Stimulated activated CD4-positive, alpha-beta T cell treated with anti-CD3 and anti-CD28 coated beads, TNF-alpha, amount 100 ng/mL, for 48 hours (primary cell): ENCODE measurements at regions not wholly inside any gene's neighbourhood (a gene's known extent, or its start where the extent isn't known, plus 50 kb on each side); places are given as distances from the start of the nearest gene placed in this dataset.
"Not testable (repeated sequence)": the region's sequence is repeated elsewhere in the genome, so short reads cannot be mapped to it uniquely, and the experiment has no call there.

Experiments
- DNase-seq, 3 donors: peaks; one replicate each; pipeline ENCODE4 v3.0.0-alpha.2; 2020; ENCODE audit warnings: low read depth in 3 of 3

DNA sequence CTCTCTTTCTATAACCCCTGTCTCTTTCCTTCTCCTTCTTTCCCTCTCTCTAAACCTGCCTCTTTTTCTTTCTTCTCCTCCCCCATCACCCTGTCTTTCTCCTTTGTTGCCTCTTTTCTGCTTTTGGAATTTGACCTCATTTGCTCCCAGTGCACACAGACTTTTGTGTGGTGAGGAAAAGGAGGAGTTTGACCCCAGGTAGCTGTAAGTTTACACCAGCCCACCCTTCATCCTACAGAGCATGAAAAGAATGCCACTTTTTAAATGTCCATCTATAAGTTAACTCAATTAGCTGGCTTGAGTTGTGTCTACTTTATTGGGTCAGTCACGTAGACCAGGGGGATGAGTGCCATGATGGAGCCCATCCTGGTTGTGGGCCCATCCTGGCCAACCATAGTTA lies 146.8 kb upstream of the SLC38A2 start:
- DNase-seq = no peak

- no peak for DNase-seq
These were observed 146.2 kb upstream of the SLC38A2 start for GRCh38 chr12:46518729-46519128.

DNA sequence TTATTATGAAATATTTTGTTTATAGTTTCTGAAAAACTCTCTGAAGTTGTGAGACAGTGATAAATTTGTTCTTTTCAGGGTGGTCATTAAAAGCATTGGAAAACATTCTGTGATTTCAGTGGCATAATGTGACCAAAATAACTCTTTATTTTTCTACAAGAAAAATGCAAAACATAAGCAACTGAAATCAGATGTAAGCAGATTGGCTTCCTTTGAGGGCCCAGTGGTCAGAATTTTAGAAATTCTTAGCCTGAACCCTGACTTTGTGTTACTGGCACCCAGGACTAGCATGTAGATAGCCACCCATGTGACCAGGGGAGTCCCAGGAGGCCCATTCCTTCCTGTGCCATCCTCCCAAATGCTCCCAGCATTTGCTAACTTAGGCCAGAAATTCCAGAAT lies 145.6 kb upstream of the SLC38A2 start:
- no peak for DNase-seq

DNA sequence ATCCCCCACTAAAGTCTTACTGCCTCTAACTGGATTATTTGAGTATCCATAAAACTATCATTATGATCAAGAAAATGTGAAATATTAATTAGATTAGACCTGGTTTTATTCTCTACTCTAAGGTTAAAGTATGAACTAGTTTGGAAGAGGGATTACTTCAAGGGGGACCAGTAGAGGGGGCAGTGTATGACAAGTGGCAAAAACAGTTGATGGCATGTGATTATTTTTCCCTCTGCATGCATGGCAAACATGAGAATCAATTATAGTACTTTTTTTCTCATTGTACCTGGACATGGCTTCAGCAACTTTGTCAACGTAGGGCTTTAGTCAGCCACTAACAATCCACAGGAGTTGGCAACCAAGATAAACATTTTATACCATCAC lies 145.0 kb upstream of the SLC38A2 start:
- no peak for DNase-seq

GRCh38 chr12:46516933-46517578 lies 144.5 kb upstream of the SLC38A2 start:
- DNase-seq = no peak

DNA sequence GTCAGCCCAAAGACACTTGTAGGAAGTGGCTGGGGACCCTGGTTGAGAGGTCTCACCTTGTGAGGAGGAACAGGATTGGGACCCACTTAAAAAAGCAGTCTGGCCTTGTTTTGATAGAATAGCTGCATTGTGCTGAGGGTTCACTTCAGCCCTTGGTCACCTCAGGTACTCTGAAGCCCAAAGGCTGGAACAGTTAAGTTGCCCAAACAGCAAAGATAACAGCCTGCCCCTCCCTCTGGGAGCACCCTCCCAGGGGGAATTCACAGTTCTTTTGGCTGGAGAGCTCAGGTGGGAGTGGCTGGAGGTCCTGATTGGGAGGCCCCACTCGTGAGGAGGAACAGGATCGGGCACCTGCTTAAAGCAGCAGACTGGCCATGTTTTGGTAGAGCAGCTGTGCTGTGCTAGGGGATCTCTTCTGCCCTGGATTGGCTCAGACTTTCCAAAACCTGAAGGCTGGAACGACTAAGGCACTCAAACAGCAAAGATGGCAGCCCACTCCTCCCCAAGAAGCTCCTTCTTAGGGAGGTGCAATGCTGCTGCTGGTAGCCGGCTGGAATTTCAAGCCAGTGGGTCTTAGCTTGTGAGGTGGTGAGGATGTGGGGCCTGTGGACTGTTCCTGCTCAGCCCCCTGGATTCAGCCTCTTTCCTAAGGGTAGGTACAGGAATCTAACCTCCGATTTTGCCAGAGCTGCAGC lies 143.8 kb upstream of the SLC38A2 start:
- no peak for DNase-seq

- DNase-seq = no peak
These were observed 143.3 kb upstream of the SLC38A2 start for GRCh38 chr12:46515829-46516228.

DNA sequence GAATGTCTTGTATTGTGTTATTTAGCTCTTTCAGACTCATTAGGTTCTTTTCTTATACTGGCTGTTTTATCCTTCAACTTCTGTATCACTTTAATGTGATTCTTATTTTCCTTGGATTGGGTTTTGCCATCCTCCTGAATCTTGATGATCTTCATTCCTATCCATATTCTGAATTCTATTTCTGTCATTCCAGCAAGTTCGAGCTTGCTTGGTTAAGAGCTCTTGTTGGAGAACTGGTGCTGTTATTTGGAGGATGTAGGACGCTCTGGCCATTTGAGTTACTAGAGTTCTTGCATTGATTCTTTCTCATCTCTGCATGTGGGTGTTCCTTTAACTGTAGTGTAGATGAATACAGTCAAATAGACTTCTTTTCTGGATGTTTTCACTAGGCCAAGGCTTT lies 142.3 kb upstream of the SLC38A2 start:
- DNase-seq = no peak

GRCh38 chr12:46510257-46510656 lies 137.7 kb upstream of the SLC38A2 start:
- not testable (repeated sequence) for DNase-seq

GRCh38 chr12:46509135-46509534 lies 136.6 kb upstream of the SLC38A2 start:
- DNase-seq = no peak

DNA sequence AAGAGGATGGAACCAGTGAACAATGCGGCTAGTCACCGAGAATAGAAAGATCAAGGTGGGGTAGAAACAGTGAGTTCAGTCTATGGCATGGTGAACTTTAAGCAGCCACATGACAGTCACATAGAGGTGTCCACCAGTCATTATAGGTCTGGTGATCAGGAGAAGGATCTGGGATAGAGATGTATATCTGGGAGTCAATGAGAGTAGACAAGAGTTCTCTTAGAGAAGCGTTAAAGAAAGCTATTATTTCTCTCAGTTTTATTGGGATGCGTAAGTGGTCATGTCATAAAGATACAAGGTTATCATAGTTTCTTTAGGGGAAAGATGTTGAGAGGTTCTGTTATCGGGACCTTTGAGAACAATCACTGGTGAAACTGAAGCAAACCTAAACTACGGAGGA lies 136.1 kb upstream of the SLC38A2 start:
- DNase-seq = no peak

DNA sequence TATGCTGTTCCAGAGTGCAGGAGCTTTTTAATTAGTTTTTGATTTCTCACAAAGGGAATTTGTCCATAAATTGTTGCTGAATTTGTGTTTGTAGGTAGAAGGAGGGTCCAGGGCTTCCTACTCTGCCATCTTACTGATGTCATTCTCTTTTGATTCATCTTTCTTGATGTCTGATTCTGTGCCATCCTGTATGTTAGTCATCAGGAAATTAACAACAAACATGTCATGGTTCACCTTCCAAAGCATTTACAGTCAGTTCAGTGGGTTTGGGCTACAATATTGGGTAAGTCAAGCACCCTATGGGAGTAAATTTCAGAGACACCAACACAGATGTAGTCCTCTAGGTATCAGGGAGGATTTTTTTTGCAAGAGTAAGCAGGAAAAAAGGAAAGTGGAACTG lies 135.2 kb upstream of the SLC38A2 start:
- DNase-seq = no peak

DNA sequence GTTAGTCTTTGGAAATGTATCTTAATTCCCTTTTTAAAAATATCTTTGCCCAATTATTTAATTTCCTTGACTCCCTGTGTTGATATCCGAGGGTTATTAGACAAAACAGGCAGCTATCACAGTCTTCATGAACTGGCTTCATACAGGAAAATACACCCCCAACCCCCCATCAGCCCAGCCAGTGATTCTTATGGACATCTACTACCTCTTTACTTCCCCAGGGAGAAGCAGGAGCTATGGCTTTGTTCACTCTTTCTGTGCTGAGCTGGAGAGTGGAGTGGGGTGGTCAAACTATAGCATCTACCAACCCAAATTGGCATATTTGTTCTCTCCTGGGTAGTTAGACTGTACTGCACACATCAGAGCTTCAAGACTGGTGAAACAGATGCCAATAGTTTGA lies 134.4 kb upstream of the SLC38A2 start:
- DNase-seq = no peak

DNA sequence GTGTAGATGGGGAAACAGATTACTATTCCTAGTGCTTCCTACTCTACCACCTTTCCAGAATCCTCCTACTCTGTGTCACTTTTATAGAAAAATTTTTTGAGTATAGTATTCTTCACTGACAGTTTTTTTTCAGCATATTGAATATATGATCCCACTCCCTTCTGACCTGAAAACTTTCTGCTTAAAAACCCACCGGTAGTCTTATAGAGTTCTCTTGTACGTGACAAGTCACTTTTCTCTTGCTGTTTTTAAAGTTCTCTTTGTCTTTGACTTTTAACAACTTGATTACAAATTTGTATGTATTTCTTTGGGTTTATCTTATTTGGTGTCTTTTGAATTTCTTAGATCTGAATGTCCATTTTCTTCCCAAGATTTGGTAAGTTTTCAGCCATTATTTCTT lies 133.6 kb upstream of the SLC38A2 start:
- no peak for DNase-seq

DNA sequence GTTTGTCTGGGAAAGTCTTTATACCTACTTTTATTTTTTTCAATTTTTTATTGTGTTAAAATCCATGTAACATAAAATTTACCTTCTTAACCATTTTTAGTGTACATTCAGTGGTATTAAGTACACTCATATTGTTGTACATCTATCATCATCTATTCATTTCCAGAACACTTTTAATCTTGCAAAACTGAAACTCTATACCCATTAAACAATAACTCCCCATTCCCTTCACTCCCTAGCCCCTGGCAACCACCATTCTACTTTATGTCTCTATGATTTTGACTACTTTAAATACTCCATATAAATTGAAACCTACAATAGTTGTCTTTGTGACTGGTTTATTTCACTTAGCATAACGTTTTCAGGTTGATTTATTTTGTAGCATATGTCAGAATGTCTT lies 131.9 kb upstream of the SLC38A2 start:
- DNase-seq = no peak

DNA sequence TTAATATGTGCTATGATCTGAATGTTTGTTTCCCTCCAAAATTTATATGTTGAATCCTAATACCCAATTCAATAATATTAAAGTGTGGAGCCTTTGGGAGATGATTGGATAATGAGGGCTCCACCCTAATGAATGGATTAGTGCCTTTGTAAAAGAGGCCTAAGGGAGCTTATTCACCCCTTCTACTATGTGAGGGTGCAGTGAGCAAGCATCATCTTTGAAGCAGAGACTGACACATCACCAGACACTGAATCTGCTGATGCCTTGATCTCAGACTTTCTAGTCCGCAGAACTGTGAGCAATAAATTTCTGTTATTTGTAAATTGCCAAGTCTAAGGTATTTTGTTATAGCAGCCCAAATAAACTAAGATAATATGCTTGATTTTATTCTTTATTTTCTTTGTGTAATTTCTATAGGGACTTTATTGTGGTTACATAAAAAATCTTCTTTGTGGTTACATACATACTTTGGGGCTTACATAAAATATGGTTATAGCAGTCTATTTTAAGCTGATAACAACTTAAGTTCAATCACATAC lies 131.1 kb upstream of the SLC38A2 start:
- no peak for DNase-seq

DNA sequence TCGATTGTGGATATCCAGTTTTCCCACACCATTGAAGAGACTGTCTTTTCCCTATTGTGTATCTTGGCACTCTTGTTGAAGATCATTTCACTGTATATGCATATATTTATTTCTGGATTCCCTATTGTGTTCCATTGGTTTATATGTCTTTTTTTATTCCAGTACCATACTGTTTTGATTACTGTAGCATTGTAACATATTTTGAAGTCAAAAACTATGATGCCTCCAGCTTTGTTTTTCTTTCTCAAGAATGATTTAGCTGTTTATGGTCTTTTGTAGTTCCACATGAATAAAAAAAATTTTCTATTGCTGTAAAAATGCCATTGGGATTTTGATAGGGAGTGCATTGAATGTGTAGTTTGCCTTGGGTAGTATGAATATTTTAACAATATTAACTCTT lies 128.1 kb upstream of the SLC38A2 start:
- no peak for DNase-seq

- DNase-seq = no peak
These were observed 127.3 kb upstream of the SLC38A2 start for GRCh38 chr12:46499901-46500300.

DNA sequence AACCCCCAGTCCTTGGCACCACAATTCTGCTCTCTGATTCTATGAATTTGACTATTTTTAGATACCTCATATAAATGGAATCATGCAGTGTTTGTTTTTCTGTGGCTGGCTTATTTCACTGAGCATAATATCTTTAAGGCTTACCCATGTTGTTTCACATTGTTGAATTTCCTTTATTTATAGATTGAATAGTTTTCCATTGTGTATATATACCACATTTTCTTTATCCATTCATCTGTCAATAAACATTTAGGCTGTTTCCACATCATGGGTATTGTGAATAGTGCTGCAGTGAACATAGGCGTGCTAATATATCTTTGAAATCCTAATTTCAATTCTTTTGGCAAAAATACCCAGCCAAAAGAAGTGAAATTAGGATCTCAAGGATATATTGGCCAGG lies 126.7 kb upstream of the SLC38A2 start:
- DNase-seq = no peak

DNA sequence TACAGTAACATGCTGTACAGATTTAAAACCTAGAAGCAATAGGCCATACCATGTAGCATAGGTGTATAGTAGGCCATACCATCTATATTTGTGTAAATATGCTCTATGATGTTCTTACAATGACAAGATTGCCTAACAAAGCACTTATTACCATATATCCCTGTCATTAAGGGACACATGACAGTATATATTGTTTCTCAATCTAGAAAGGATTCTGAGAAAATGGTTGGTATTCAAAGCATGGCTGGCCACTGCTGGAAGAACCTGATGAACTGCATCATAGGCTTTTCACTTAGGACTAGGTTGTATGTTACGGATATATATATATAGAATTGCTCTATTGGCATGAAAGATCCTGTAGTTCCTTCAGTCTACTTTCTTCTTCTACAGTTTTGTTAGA lies 125.2 kb upstream of the SLC38A2 start:
- no peak for DNase-seq

DNA sequence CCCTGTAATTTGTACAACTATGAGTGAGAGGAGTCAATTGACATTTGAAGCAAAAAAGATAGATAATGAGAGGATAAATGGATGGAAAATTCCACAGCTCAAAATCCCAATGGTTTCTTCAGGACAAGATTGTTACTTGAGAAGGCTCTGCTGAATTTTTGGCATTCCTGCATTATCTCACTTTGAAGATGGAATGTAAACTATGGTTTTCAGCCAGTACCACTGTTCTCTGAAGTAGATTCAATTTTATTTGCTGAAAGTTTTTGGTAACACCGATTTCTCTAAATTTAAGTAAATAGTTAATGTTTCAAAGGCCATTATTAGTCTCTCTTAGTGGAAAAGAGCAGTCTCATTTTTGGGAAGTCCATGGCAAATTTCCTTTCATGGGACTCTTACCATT lies 121.9 kb upstream of the SLC38A2 start:
- no peak for DNase-seq

DNA sequence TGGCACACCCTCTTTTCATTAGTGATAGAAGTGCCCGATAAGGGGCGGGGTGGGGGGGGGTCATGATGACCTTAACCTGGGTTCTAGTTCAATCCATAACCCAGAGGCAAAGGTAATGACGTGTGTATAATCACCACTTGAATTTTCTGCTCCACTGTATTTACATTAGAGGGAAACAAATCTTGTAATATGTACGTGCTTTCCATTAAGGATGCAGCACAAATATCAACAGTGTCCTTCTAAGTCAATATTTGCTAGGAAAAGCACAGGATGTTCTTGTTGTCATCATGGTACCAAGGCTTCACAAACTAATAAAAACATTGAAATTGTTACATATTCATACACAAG lies 121.2 kb upstream of the SLC38A2 start:
- DNase-seq = no peak

GRCh38 chr12:46493150-46493833 lies 120.7 kb upstream of the SLC38A2 start:
- no peak for DNase-seq
